ENCODE measurements at regions not wholly inside any gene's neighbourhood (a gene's known extent, or its start where the extent isn't known, plus 50 kb on each side); places are given as distances from the start of the nearest gene placed in this dataset.

- TF ChIP-seq POLR2A (IDR thresholded peaks at IDR 0.05; ENCODE audit: low read length) (no peak), GATA1 (IDR thresholded peaks at IDR 0.05; ENCODE audit: low read depth, low read length) (no peak)
These were observed 591.4 kb upstream of the GNPDA2 start for GRCh38 chr4:45317739-45318138.
